GM12878 (cell line): ENCODE measurements at regions not wholly inside any gene's neighbourhood (a gene's known extent, or its start where the extent isn't known, plus 50 kb on each side); places are given as distances from the start of the nearest gene placed in this dataset.

Experiments used
- ATAC-seq: fragments of 200-7000 bp; cut with Tn5 transposase; 3 replicates; pipeline ENCODE4 v1.9.1; 2020; ENCODE audit warnings: mild to moderate bottlenecking, moderate library complexity
- BruUV-seq: library from RNA; stranded (reverse); fragments of 400-500 nt; replicated peaks from 2 replicates; lab custom pipeline; 2021; lab: Mats Ljungman, UMichigan
- CTCF ChIA-PET: fragments of 300-600 bp; sonication (Branson Sonifier 250); formaldehyde crosslinking; extraction: SDS; loops from one replicate; lab custom pipeline; 2021; ENCODE audit warnings: inconsistent platforms; lab: Yijun Ruan, JAX
- POLR2A ChIA-PET: fragments of 350-600 bp; formaldehyde crosslinking; extraction: SDS; loops from one replicate; lab custom pipeline; 2021; ENCODE audit warnings: inconsistent platforms; lab: Charles Lee
- RAD21 ChIA-PET: fragments of 300-600 bp; sonication (Branson Sonifier 250); formaldehyde crosslinking; loops from one replicate; lab custom pipeline; 2023; ENCODE audit warnings: antibody characterized with exemption; ENCODE audit not compliant: unreplicated experiment; lab: Charles Lee
- SMC1A ChIA-PET: fragments of 300-600 bp; sonication (Branson Sonifier 250); formaldehyde crosslinking; loops from one replicate; lab custom pipeline; 2023; ENCODE audit not compliant: unreplicated experiment, uncharacterized antibody; lab: Charles Lee
- DNase-seq: peaks from one replicate; pipeline ENCODE4 v3.0.0-alpha.2; 2011; ENCODE audit warnings: low read depth, low spot score
- FAIRE-seq: peaks from 3 replicates; lab custom pipeline; 2011; peaks lifted over from hg19 to GRCh38; lab: Jason Lieb, UNC
- H2AFZ ChIP-seq: 2 replicates; pipeline ENCODE4 v1.6.0; 2011; ENCODE audit warnings: low read depth, low read length, control low read depth; ENCODE audit not compliant: control insufficient read depth
- H3K27ac ChIP-seq: 2 replicates; pipeline ENCODE4 v1.5.1; 2011; ENCODE audit warnings: control low read depth; ENCODE audit not compliant: control insufficient read depth, insufficient read depth
- H3K27me3 ChIP-seq, 2 experiments: replicated peaks in 1 of 2; 2 replicates each; pipeline versions ENCODE4 v1.6.0 to v1.6.1; 2011; ENCODE audit warnings: low read length in 1 of 2; ENCODE audit not compliant: control insufficient read depth in 2 of 2, insufficient read depth in 2 of 2
- H3K36me3 ChIP-seq, 2 experiments: 2 replicates each; pipeline ENCODE4 v1.5.1; 2011; ENCODE audit warnings: low read length in 1 of 2; ENCODE audit not compliant: control insufficient read depth in 2 of 2, insufficient read depth in 2 of 2
- H3K4me1 ChIP-seq: 2 replicates; pipeline ENCODE4 v1.6.1; 2011; ENCODE audit warnings: mild to moderate bottlenecking, low read length, moderate library complexity, mixed read lengths; ENCODE audit not compliant: control insufficient read depth, insufficient read depth
- H3K4me2 ChIP-seq: 2 replicates; pipeline ENCODE4 v1.6.0; 2011; ENCODE audit warnings: control low read depth; ENCODE audit not compliant: control insufficient read depth, insufficient read depth
- H3K4me3 ChIP-seq: fragments of 200-600 bp; sonication (generic); 2 replicates; pipeline ENCODE4 v1.5.1; 2016
- H3K79me2 ChIP-seq: 2 replicates; pipeline ENCODE4 v1.6.0; 2011; ENCODE audit warnings: low read length; ENCODE audit not compliant: control insufficient read depth, insufficient read depth
- H3K9ac ChIP-seq: 2 replicates; pipeline ENCODE4 v1.8.0; 2011; ENCODE audit warnings: low read length, control low read depth, mixed read lengths; ENCODE audit not compliant: control insufficient read depth, insufficient read depth
- H3K9me3 ChIP-seq: replicated peaks from 3 replicates; pipeline ENCODE4 v1.5.1; 2011; ENCODE audit warnings: mild to moderate bottlenecking, low read length; ENCODE audit not compliant: control insufficient read depth, insufficient read depth
- H4K20me1 ChIP-seq: 2 replicates; pipeline ENCODE4 v1.6.0; 2011; ENCODE audit not compliant: control insufficient read depth, insufficient read depth
- EGR1 ChIP-seq, 2 experiments: IDR thresholded peaks; 1 replicate in 1 of 2; 2 replicates in 1 of 2; pipeline ENCODE4 v1.6.1; 2011 to 2012; ENCODE audit warnings: low read depth in 2 of 2, low read length in 2 of 2, borderline replicate concordance in 1 of 2, mild to moderate bottlenecking in 1 of 2, moderate library complexity in 1 of 2
- ETV6 ChIP-seq, 2 experiments: fragments of 450-650 bp in 1 of 2; IDR thresholded peaks in 1 of 2; conservative IDR thresholded peaks in 1 of 2; 2 replicates each; pipeline ENCODE4 v1.6.1; 2014; ENCODE audit warnings: antibody characterized with exemption in 1 of 2, borderline replicate concordance in 1 of 2, low read depth in 1 of 2, mild to moderate bottlenecking in 1 of 2, moderate library complexity in 1 of 2
- HDAC2 ChIP-seq: fragments of 200-600 bp; sonication (generic); IDR thresholded peaks from 2 replicates; pipeline ENCODE4 v1.6.1; 2017
- LARP7 ChIP-seq: fragments of 450-650 bp; IDR thresholded peaks from 2 replicates; pipeline ENCODE4 v1.6.1; 2017; ENCODE audit warnings: mild to moderate bottlenecking
- NFXL1 ChIP-seq: fragments of 450-650 bp; IDR thresholded peaks from 2 replicates; pipeline ENCODE4 v1.6.1; 2017; ENCODE audit warnings: antibody characterized with exemption, mild to moderate bottlenecking, borderline replicate concordance
- PML ChIP-seq: IDR thresholded peaks from 2 replicates; pipeline ENCODE4 v1.6.1; 2012; ENCODE audit warnings: low read length, inconsistent platforms
- POU2F2 ChIP-seq: IDR thresholded peaks from 3 replicates; pipeline ENCODE4 v1.6.1; 2011; ENCODE audit warnings: low read depth, mild to moderate bottlenecking, low read length, borderline replicate concordance
- SIX5 ChIP-seq: IDR thresholded peaks from 2 replicates; pipeline ENCODE4 v1.6.1; 2011; ENCODE audit warnings: mild to moderate bottlenecking, low read depth, low read length, moderate library complexity; ENCODE audit not compliant: severe bottlenecking
- YBX1 ChIP-seq: fragments of 450-650 bp; IDR thresholded peaks from 2 replicates; pipeline ENCODE4 v1.6.1; 2016; ENCODE audit warnings: antibody characterized with exemption
- ZBTB4 ChIP-seq: fragments of 450-650 bp; formaldehyde crosslinking; IDR thresholded peaks from 2 replicates; pipeline ENCODE4 v1.4.0; 2022; ENCODE audit warnings: mild to moderate bottlenecking, moderate library complexity
- ZZZ3 ChIP-seq: IDR thresholded peaks from 2 replicates; pipeline ENCODE4 v1.6.1; 2011; ENCODE audit warnings: low read depth; ENCODE audit not compliant: control insufficient read depth, insufficient read length
- WGBS: methylation state at CpG from one replicate; pipeline ENCODE4 v1.1.6; 2016; ENCODE audit warnings: low lambda C conversion rate; ENCODE audit not compliant: insufficient replicate concordance, insufficient coverage; ENCODE audit errors: missing lambda C conversion rate; 5-methylcytosine and 5-hydroxymethylcytosine counted together
- in situ Hi-C: fragments of 300-500 bp; cut with MboI; formaldehyde crosslinking; loops from 9 replicates; pipeline ENCODE4 v1.14.3; 2018; ENCODE audit warnings: mixed read lengths
- intact Hi-C: fragments of 100-400 bp; cut with micrococcal nuclease; formaldehyde crosslinking; loops from one replicate; pipeline ENCODE4 v1.14.2; 2022; ENCODE audit not compliant: unreplicated experiment

- TF ChIP-seq POU2F2: no peak
- TF ChIP-seq PML: no peak
- TF ChIP-seq YBX1: no peak
- TF ChIP-seq EGR1 (IDR thresholded peaks at IDR 0.05; ENCODE audit: borderline replicate concordance in 1 of 2, low read depth in 2 of 2, low read length in 2 of 2): no peak
- no peak for TF ChIP-seq ETV6 (conservative IDR thresholded peaks at IDR 0.05 in 1 of 2, IDR thresholded peaks at IDR 0.05 in 1 of 2; ENCODE audit: borderline replicate concordance in 1 of 2, low read depth in 1 of 2)
- no peak for TF ChIP-seq HDAC2
- TF ChIP-seq SIX5: no peak
- no peak for TF ChIP-seq ZZZ3
- no peak for TF ChIP-seq LARP7
- TF ChIP-seq, all 136 proteins: peak for 0
Measured at GRCh38 chr12:85733221-85733840, 102.9 kb downstream of the RASSF9 start (continued).

DNA sequence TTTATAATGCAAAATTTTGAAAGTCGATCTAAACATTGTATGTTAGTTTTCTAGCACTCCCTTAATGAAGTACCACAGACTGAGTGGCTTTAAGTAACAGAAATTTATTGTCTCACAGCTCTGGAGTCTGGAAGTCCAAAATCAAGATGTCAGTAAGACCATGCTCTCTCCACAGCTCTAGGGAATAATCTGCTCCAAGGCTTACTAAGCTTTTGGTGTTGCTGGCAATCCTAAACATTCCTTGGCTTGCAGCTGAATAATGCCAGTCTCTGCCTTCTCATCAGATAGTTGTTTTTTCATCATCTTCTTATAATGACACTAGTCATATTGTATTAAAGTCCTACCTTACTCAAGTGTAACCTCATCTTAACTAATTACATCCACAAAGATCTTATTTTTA, 102.2 kb downstream of the RASSF9 start:
- intact Hi-C loops: no loop called here
- ChIA-PET RAD21 (no interaction called here), SMC1A (no interaction called here), CTCF (no interaction called here), POLR2A (no interaction called here)
- Histone ChIP-seq H3K27me3 (no peaks in the 10 kb centered on the region), H3K79me2 (no peaks in the 10 kb centered on the region), H3K4me1 (no peaks in the 10 kb centered on the region), H3K4me3 (no peak overlapping the region), H2AFZ (no peak overlapping the region), H4K20me1 (no peaks in the 10 kb centered on the region), H3K36me3 (no peaks in the 10 kb centered on the region), H3K4me2 (no peak overlapping the region), H3K9me3 (no peaks in the 10 kb centered on the region), H3K27ac (no peak overlapping the region), H3K9ac (no peak overlapping the region)
- 0% methylated on average over 1 of the region's 1 CpG for WGBS
- in situ Hi-C loops: no loop called here
- no peak for TF ChIP-seq NFXL1
- no peak for TF ChIP-seq SIX5
- TF ChIP-seq ZBTB4 (CRISPR knock-in tag): no peak
- no TSS peak for BruUV-seq
- DNase-seq: no peak
- FAIRE-seq: no peak
- ATAC-seq: no peak
